Adrenal gland (tissue), 9 donors: ENCODE measurements at regions not wholly inside any gene's neighbourhood (a gene's known extent, or its start where the extent isn't known, plus 50 kb on each side); places are given as distances from the start of the nearest gene placed in this dataset.

Experiments used
- DNase-seq, 7 donors: peaks; one replicate each; pipeline ENCODE4 v3.0.0-alpha.2; 2019 to 2020
- H3K27ac ChIP-seq, 5 donors: fragments of 200-600 bp; sonication (generic) in 4 of 5; 1 replicate in 3 of 5; 2 replicates in 2 of 5; pipeline versions ENCODE4 v1.5.1 to v1.8.0; 2016 to 2020; ENCODE audit warnings: mild to moderate bottlenecking in 1 of 5
- H3K27me3 ChIP-seq: fragments of 200-600 bp; 2 replicates; pipeline ENCODE4 v1.8.0; 2021
- H3K36me3 ChIP-seq, 2 donors: fragments of 200-600 bp; replicated peaks in 1 of 2; 1 replicate in 1 of 2; 2 replicates in 1 of 2; pipeline versions ENCODE4 v1.5.1 to v1.8.0; 2018 to 2022
- H3K4me1 ChIP-seq, 2 donors: fragments of 200-600 bp; replicated peaks in 1 of 2; 1 replicate in 1 of 2; 2 replicates in 1 of 2; pipeline versions ENCODE4 v1.5.1 to v1.8.0; 2018 to 2021
- H3K4me3 ChIP-seq, 4 donors: fragments of 200-600 bp; sonication (generic) in 3 of 4; one replicate each; pipeline ENCODE4 v1.5.1; 2016 to 2018
- H3K9me3 ChIP-seq, 3 donors: fragments of 200-600 bp; sonication (generic) in 1 of 3; replicated peaks in 1 of 3; 1 replicate in 2 of 3; 2 replicates in 1 of 3; pipeline versions ENCODE4 v1.5.1 to v1.8.0; 2016 to 2021
- POLR2A ChIP-seq, 2 donors: fragments of 450-650 bp; IDR thresholded peaks; one replicate each; pipeline ENCODE4 v1.6.1; 2017; ENCODE audit warnings: antibody characterized with exemption in 2 of 2, mild to moderate bottlenecking in 2 of 2, moderate library complexity in 1 of 2
- WGBS, 4 donors: extraction: QIAGEN DNeasy Blood & Tissue Kit in 2 of 4; methylation state at CpG; one replicate each; pipeline versions ENCODE4 v1.1.5 to v1.1.7; 2013 to 2017; 5-methylcytosine and 5-hydroxymethylcytosine counted together
- intact Hi-C, 2 donors: fragments of 100-400 bp; cut with DNase I; formaldehyde crosslinking; loops; one replicate each; pipeline versions ENCODE4 v1.14.1 to v1.15.0; 2022 to 2023
- TF ChIP-seq, protein P1 (sequence below), 6 experiments: fragments of 450-650 bp in 4 of 6; fragments of 200-600 bp in 2 of 6; sonication (generic) in 1 of 6; IDR thresholded peaks; 1 replicate in 5 of 6; 2 replicates in 1 of 6; pipeline versions ENCODE4 v1.5.1 to v1.8.0; 2016 to 2021; ENCODE audit warnings: antibody characterized with exemption in 6 of 6, mild to moderate bottlenecking in 2 of 6, moderate library complexity in 1 of 6
- donor health status: healthy with polysubstance abuse.
- donor health status: Bipolar disorder and iron deficiency.
- donor health status: DM: yes; HTN: yes; CAD: no.
- donor health status: DM: no; HTN: no; CAD: no.
- donor health status: DM: no; HTN: no; CAD: no.

DNA sequence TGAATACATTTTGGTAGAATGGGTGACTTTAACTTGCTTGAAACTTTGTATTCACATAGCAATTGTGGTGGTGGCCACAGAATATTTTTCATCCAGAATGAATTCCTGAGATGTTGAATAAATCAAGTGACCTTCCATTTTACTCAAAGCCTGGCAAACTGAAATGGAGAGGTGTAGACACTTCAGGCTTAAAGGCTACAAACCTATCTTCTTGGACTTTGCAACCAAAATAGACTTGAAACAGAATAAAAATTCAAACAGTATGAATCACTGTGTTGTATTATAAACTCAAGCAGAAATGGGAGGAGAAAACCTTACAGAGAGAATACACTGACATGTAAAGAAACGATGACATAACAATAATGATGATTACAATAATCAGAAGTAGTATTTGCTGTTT, 371.6 kb downstream of the BCKDHB start:
- no peak for DNase-seq
- no peak overlapping the region for H3K27ac ChIP-seq
- H3K27me3 ChIP-seq: no peaks in the 10 kb centered on the region
- H3K9me3 ChIP-seq: no peaks in the 10 kb centered on the region
- intact Hi-C loops: no loop called here
- H3K4me3 ChIP-seq: no peak overlapping the region
- TF ChIP-seq POLR2A (IDR thresholded peaks at IDR 0.05): no peak
- TF ChIP-seq, protein P1, sequence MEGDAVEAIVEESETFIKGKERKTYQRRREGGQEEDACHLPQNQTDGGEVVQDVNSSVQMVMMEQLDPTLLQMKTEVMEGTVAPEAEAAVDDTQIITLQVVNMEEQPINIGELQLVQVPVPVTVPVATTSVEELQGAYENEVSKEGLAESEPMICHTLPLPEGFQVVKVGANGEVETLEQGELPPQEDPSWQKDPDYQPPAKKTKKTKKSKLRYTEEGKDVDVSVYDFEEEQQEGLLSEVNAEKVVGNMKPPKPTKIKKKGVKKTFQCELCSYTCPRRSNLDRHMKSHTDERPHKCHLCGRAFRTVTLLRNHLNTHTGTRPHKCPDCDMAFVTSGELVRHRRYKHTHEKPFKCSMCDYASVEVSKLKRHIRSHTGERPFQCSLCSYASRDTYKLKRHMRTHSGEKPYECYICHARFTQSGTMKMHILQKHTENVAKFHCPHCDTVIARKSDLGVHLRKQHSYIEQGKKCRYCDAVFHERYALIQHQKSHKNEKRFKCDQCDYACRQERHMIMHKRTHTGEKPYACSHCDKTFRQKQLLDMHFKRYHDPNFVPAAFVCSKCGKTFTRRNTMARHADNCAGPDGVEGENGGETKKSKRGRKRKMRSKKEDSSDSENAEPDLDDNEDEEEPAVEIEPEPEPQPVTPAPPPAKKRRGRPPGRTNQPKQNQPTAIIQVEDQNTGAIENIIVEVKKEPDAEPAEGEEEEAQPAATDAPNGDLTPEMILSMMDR (IDR thresholded peaks at IDR 0.05): no peak
- WGBS, 4 donors: 67 to 88% (median 72%) methylated on average over 1 of the region's 1 CpG
- no peaks in the 10 kb centered on the region for H3K36me3 ChIP-seq
- H3K4me1 ChIP-seq: no peaks in the 10 kb centered on the region

- no peaks in the 10 kb centered on the region for H3K9me3 ChIP-seq
- no peaks in the 10 kb centered on the region for H3K36me3 ChIP-seq
- no peak for TF ChIP-seq POLR2A (IDR thresholded peaks at IDR 0.05)
- no peak overlapping the region for H3K4me3 ChIP-seq
- no peaks in the 10 kb centered on the region for H3K27me3 ChIP-seq
- no peak overlapping the region for H3K27ac ChIP-seq
- WGBS, 4 donors: 44 to 64% (median 58%) methylated on average over 3 of the region's 3 CpGs
- H3K4me1 ChIP-seq: no peaks in the 10 kb centered on the region
- DNase-seq: no peak
- intact Hi-C loops: no loop called here
Observed at GRCh38 chr6:80477591-80477990, 371.1 kb downstream of the BCKDHB start.

- no peak overlapping the region for H3K27ac ChIP-seq
- no peak overlapping the region for H3K4me3 ChIP-seq
- no peaks in the 10 kb centered on the region for H3K4me1 ChIP-seq
- intact Hi-C loops: no loop called here
- H3K9me3 ChIP-seq: no peaks in the 10 kb centered on the region
- 54 to 79% (median 74%) methylated on average over 1 of the region's 1 CpG for WGBS, 4 donors
- DNase-seq: no peak
- H3K36me3 ChIP-seq: no peaks in the 10 kb centered on the region
- no peak for TF ChIP-seq POLR2A (IDR thresholded peaks at IDR 0.05)
- TF ChIP-seq, protein P1 (IDR thresholded peaks at IDR 0.05): no peak
- no peaks in the 10 kb centered on the region for H3K27me3 ChIP-seq
Observed at GRCh38 chr6:80472271-80472670, 365.8 kb downstream of the BCKDHB start.

DNA sequence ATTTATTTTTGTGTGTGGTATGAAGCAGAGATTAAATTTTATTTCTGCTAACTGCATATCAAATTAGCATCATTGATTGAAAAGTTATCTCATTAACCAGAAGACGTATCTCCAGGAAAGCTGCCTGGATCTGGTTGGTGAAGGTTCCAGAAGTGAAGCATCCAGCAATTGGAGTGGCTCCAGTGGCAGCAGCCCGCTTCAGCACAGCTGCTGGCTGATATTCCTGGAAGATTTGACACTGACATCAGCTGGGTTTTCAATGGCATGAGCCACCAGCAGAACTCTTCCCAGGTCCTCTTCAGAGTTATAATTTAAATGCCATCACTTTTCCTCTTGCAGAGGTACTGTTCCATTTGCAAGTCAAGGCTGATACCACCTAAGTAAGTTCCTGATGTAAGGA, 363.5 kb downstream of the BCKDHB start:
- Histone ChIP-seq H3K9me3 (no peaks in the 10 kb centered on the region), H3K27me3 (no peaks in the 10 kb centered on the region), H3K4me1 (no peaks in the 10 kb centered on the region), H3K4me3 (no peak overlapping the region), H3K36me3 (no peaks in the 10 kb centered on the region), H3K27ac (no peak overlapping the region)
- TF ChIP-seq POLR2A (IDR thresholded peaks at IDR 0.05): no peak
- DNase-seq: no peak
- intact Hi-C loops: no loop called here
- WGBS, 4 donors: 81 to 88% (median 85%) methylated on average over 2 of the region's 2 CpGs

DNA sequence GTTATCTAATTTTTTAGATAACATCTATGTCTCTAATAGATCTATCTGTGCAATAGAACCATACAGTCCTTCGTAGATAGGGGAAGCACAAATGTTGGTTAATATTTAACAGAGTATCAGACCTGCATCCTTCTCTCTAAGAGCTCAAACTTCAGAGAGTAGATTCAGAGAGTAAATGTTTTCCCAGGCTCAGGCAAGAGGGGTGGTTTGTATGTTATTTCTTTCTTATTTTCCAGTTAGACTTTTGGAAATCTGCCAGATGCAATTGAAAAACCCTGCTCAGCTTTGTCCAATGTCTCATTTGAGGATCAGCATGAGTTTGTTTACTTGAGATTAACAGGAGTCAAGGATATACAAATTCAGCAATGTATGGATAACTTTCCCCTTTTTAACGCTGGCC, 361.9 kb downstream of the BCKDHB start:
- no peaks in the 10 kb centered on the region for H3K9me3 ChIP-seq
- WGBS, 4 donors: 74 to 78% (median 77%) methylated on average over 2 of the region's 2 CpGs
- H3K36me3 ChIP-seq: no peaks in the 10 kb centered on the region
- intact Hi-C loops: no loop called here
- TF ChIP-seq, protein P1 (IDR thresholded peaks at IDR 0.05): no peak
- no peak for TF ChIP-seq POLR2A (IDR thresholded peaks at IDR 0.05)
- no peaks in the 10 kb centered on the region for H3K27me3 ChIP-seq
- no peak overlapping the region for H3K27ac ChIP-seq
- H3K4me3 ChIP-seq: no peak overlapping the region
- DNase-seq: no peak
- H3K4me1 ChIP-seq: no peaks in the 10 kb centered on the region
